ENCODE measurements at regions not wholly inside any gene's neighbourhood (a gene's known extent, or its start where the extent isn't known, plus 50 kb on each side); places are given as distances from the start of the nearest gene placed in this dataset.

DNA sequence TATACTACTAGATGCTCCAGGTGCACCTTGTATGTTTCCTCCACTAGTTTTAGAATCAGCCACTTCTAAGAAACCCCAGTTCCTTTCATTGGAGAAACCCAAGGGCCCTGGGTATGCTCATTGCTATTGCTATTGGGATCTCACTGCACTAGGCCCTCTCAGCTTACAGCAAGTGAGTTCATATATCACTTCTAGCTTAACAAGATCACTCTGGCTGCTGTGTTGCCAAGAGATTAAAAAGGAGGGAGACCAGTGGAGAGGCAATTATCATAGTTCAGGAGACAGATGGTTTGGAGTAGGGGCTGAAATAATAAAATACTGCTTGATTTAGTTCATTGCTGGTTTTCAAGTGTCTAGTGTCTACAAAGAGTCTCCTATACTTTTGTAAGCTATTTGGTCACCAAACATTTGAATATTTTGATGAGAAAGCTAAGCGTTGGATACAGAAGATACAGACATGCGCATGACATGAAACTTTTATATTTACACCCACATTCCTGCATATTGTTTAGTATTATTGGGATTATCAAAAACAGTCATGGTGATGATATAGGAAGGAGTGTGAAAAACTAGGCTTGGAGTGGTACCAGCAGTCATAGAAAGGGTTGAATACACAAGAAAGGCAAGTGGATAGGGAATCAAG is 671.9 kb downstream of the ADGRL2 start:
- DNase-seq (ENCODE audit: low spot score) (no peak), ATAC-seq (ENCODE audit: low read depth) (no peak)
- no peaks in the 10 kb centered on the region for H3K27me3 ChIP-seq (ENCODE audit: insufficient read depth, poor library complexity, severe bottlenecking)
- H3K36me3 ChIP-seq (ENCODE audit: low read depth), result no peaks in the 10 kb centered on the region
- TF ChIP-seq, protein P1, sequence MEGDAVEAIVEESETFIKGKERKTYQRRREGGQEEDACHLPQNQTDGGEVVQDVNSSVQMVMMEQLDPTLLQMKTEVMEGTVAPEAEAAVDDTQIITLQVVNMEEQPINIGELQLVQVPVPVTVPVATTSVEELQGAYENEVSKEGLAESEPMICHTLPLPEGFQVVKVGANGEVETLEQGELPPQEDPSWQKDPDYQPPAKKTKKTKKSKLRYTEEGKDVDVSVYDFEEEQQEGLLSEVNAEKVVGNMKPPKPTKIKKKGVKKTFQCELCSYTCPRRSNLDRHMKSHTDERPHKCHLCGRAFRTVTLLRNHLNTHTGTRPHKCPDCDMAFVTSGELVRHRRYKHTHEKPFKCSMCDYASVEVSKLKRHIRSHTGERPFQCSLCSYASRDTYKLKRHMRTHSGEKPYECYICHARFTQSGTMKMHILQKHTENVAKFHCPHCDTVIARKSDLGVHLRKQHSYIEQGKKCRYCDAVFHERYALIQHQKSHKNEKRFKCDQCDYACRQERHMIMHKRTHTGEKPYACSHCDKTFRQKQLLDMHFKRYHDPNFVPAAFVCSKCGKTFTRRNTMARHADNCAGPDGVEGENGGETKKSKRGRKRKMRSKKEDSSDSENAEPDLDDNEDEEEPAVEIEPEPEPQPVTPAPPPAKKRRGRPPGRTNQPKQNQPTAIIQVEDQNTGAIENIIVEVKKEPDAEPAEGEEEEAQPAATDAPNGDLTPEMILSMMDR (IDR thresholded peaks at IDR 0.05; ENCODE audit: poor library complexity, severe bottlenecking), result no peak
- no peaks in the 10 kb centered on the region for H3K4me1 ChIP-seq (ENCODE audit: insufficient read depth, poor library complexity, severe bottlenecking)
- no peak overlapping the region for H3K27ac ChIP-seq (ENCODE audit: poor library complexity, severe bottlenecking)
- H3K4me3 ChIP-seq (ENCODE audit: severe bottlenecking), result no peak overlapping the region
- H3K9me3 ChIP-seq (ENCODE audit: severe bottlenecking), result no peaks in the 10 kb centered on the region

DNA sequence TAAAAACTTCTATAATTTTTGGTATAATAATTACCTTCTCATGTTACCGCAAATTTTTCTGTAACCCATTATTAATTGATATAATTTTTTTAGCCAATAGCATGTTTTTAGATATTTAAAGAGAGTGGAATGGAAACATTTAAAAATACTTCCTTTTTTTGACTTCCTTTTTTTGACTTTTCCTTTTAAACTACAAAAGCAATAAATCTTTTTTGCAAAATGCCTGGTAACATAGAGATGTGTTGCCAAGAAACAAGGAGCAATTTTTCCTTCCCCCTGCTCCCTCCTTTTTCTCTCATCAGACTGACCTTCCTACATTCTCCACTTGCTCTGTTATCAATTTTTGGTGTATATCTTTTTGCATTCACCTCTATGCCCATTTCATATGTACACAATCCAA is 666.2 kb downstream of the ADGRL2 start:
- ATAC-seq (ENCODE audit: low read depth), result no peak
- H3K4me1 ChIP-seq (ENCODE audit: insufficient read depth, poor library complexity, severe bottlenecking), result no peaks in the 10 kb centered on the region
- no peaks in the 10 kb centered on the region for H3K36me3 ChIP-seq (ENCODE audit: low read depth)
- no peak overlapping the region for H3K27ac ChIP-seq (ENCODE audit: poor library complexity, severe bottlenecking)
- no peaks in the 10 kb centered on the region for H3K9me3 ChIP-seq (ENCODE audit: severe bottlenecking)
- no peak overlapping the region for H3K4me3 ChIP-seq (ENCODE audit: severe bottlenecking)
- H3K27me3 ChIP-seq (ENCODE audit: insufficient read depth, poor library complexity, severe bottlenecking), result no peaks in the 10 kb centered on the region
- no peak for DNase-seq (ENCODE audit: low spot score)
- TF ChIP-seq, protein P1 (IDR thresholded peaks at IDR 0.05; ENCODE audit: poor library complexity, severe bottlenecking), result no peak

DNA sequence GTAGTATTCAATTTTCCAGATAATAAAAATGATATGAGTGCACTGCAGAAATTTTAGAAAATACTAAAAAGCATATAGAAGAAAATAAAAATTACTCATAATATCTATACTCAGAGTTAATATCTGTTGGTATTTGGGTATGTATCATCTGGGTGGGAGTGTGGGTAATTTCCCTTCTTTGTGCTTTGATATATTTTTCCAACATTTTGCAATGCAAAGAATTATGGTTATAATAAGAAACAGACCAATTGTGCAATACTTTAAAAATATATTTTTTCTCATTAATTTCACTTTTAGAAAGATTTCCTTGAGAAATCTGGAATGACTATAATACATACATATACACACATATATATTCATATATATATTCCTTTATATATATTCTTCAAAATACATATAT is 665.7 kb downstream of the ADGRL2 start:
- ATAC-seq (ENCODE audit: low read depth), result no peak
- TF ChIP-seq, protein P1 (IDR thresholded peaks at IDR 0.05; ENCODE audit: poor library complexity, severe bottlenecking), result no peak
- H3K4me3 ChIP-seq (ENCODE audit: severe bottlenecking), result no peak overlapping the region
- no peak for DNase-seq (ENCODE audit: low spot score)
- no peaks in the 10 kb centered on the region for H3K27me3 ChIP-seq (ENCODE audit: insufficient read depth, poor library complexity, severe bottlenecking)
- H3K36me3 ChIP-seq (ENCODE audit: low read depth), result no peaks in the 10 kb centered on the region
- no peaks in the 10 kb centered on the region for H3K4me1 ChIP-seq (ENCODE audit: insufficient read depth, poor library complexity, severe bottlenecking)
- H3K9me3 ChIP-seq (ENCODE audit: severe bottlenecking), result no peaks in the 10 kb centered on the region
- H3K27ac ChIP-seq (ENCODE audit: poor library complexity, severe bottlenecking), result no peak overlapping the region

DNA sequence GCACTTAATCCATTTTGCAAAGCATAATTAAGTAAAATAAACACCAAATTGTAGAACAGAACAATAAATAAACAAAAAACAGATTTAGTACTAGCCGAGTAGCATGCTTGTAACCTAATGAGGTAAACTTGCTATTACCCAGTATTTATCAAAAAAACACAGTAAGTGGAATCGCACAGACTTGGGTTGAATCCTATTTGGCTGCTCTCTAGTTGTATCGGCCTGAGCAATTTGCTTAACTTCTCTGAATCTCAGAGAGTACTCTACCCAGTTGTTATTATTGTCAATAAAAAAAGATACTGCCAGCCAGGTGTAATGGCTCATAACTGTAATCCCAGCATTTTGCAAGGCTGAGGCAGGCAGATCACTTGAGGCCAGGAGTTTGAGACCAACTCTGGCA is 664.3 kb downstream of the ADGRL2 start:
- TF ChIP-seq, protein P1 (IDR thresholded peaks at IDR 0.05; ENCODE audit: poor library complexity, severe bottlenecking), result no peak
- H3K9me3 ChIP-seq (ENCODE audit: severe bottlenecking), result no peaks in the 10 kb centered on the region
- no peak overlapping the region for H3K27ac ChIP-seq (ENCODE audit: poor library complexity, severe bottlenecking)
- H3K27me3 ChIP-seq (ENCODE audit: insufficient read depth, poor library complexity, severe bottlenecking), result no peaks in the 10 kb centered on the region
- H3K4me3 ChIP-seq (ENCODE audit: severe bottlenecking), result no peak overlapping the region
- H3K4me1 ChIP-seq (ENCODE audit: insufficient read depth, poor library complexity, severe bottlenecking), result no peaks in the 10 kb centered on the region
- H3K36me3 ChIP-seq (ENCODE audit: low read depth), result no peaks in the 10 kb centered on the region
- DNase-seq (ENCODE audit: low spot score) (no peak), ATAC-seq (ENCODE audit: low read depth) (no peak)

DNA sequence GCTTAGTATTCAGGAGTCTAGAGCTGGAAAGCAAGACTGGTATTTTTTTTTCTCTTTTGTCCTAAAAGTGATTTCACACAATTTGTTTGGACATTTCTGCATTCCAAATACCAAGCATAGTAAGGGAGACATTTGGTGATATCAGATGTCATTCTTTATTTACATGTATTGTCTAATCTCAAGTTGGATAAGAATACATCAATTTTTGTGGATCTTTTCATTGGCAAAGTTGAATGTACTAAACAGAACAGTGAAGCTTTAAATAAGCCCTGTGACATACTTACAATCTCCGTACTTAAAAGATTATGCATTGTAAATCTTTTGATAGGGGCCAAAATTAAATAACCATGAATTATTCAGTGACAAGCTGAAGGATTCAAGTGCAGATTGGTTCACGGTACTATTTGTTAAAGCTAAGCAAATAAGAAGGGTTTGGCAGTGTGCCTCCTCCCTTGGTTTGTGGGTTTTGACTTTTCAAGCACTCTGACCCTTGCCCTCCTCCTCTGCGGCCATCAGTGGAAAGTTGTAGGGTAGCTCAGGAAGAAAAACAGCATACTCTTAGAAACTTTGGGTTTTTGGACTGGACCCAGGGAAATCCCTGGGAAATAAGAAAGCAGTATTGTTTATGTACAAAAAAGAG is 663.7 kb downstream of the ADGRL2 start:
- Histone ChIP-seq H3K27me3 (ENCODE audit: insufficient read depth, poor library complexity, severe bottlenecking) (no peaks in the 10 kb centered on the region), H3K36me3 (ENCODE audit: low read depth) (no peaks in the 10 kb centered on the region), H3K4me1 (ENCODE audit: insufficient read depth, poor library complexity, severe bottlenecking) (no peaks in the 10 kb centered on the region), H3K9me3 (ENCODE audit: severe bottlenecking) (no peaks in the 10 kb centered on the region), H3K27ac (ENCODE audit: poor library complexity, severe bottlenecking) (no peak overlapping the region), H3K4me3 (ENCODE audit: severe bottlenecking) (no peak overlapping the region)
- TF ChIP-seq, protein P1 (IDR thresholded peaks at IDR 0.05; ENCODE audit: poor library complexity, severe bottlenecking), result no peak
- no peak for ATAC-seq (ENCODE audit: low read depth)
- DNase-seq (ENCODE audit: low spot score), result no peak
